ACHN (cell line): ENCODE measurements at regions not wholly inside any gene's neighbourhood (a gene's known extent, or its start where the extent isn't known, plus 50 kb on each side); places are given as distances from the start of the nearest gene placed in this dataset.

Source experiments
- DNase-seq: peaks from one replicate; pipeline ENCODE4 v3.0.0-alpha.2; 2015
- in situ Hi-C: cut with HindIII; loops from 2 replicates; pipeline ENCODE4 v1.10.0; 2017; ENCODE audit warnings: low sequenced_read_pairs, low pct_ligation_motif_present, low pct_unique_long_range_greater_than_20kb

DNA sequence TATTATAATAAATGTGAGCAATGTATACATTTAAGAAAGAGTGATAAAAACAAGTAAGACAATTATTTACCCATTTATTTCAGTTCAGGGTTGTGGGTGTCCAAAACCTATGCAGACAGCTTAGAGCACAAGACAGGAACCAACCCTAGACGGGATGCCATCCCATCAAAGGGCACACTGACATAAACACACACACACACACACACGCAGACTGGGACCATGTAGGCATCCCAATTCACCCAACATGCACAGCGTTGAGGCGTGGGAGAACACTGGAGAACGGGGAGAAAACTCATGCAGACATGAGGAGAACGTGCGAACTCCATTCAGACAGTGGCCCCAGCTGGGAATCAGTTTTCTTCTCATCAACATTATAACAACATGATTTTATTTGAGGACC lies 274.7 kb downstream of the USP25 start:
- no peak for DNase-seq
- in situ Hi-C loops = no loop called here

DNA sequence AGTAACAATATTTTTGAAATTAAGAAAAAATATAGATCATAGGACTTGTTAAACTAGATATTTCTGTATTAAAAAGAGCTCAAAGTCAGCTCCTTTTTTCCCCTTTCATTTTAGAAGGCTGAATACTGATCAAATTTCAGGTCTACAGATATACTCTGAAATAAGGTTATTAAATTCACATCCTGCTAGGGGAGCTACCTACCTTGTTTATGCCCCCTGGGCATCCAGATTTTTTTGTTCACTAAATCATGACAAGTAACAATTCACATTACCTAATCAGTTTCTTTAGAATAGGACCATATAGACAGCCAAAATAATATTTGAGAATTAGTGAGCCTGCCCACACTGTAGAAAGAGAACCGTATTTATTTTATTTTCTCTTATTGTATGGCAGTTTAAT lies 276.2 kb downstream of the USP25 start:
- in situ Hi-C loops = no loop called here
- no peak for DNase-seq

DNA sequence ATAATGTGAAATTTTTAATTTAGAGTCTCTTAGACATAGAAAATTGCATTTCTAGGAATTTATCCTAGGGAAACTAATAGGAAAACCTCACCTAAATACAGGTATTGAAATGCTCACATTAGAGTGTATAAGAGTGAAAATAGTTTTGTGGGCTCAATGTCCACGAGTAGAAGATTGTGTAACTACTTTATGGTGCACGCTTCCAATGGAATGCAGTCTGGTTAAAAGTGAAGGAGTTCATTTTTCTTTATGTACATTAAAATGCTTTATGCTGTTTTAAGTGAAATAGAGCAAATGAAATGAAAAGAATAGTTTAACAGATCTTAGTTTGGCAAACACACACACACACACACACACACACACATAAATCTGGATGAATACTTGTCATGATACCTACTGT lies 278.2 kb downstream of the USP25 start:
- in situ Hi-C loops = no loop called here

DNA sequence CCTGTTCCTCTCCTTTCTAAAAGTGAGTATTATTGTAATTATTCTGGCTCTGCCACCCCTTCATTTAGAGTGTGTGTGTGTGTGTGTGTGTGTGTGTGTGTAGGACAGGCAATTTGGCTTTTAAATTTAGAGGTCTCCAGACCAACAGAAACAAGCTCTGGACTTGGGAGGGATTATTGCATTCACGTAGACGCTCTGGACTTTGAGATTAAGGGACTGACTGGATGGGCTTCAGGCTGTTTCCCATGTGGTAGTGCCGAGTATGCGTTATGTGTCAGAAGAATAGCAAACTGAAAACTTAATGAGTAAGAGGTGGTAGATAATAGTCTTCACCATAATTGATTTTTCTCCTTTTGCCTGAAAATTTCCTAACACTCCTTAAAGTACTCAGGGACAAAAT lies 281.9 kb downstream of the USP25 start:
- in situ Hi-C loops = no loop called here
- no peak for DNase-seq

More for the DNA sequence above, 278.2 kb downstream of the USP25 start:
- DNase-seq = no peak

DNA sequence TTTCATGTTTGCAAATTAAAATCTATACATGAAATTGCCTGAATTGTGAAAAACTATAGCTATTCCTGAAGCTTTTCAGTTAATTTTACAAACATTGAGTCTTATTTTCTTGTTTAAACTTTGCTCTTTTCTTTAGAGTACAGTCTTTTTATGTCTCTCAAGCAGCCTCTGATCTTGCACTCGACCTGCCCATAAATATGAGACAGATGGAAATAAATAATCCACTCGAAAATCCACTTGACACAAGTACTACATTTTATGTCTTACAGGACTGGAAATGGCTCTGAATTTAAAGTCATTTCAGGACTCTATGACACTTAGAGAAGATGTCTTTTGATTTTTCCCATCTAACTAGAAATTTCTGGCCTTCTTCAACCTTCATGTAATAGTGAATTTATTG lies 283.8 kb downstream of the USP25 start:
- DNase-seq = no peak
- in situ Hi-C loops = no loop called here

DNA sequence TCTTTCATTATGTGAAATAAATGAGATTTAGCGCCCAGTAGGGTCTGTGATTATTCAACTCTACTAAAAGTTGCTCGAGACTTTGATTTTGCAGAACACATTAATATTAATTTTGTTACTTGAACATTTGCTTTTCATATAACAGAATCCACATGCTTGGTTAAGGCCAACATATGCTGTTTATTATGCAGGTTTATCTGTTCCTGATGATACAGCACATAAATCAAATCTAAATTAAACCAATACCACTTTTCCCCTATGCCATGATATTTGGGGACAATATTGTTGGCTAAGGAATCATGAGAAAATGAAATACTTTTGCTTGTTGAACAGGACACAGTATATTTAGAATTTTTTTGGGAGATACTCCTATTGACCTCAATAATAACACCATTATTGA lies 291.1 kb downstream of the USP25 start:
- in situ Hi-C loops = no loop called here
- no peak for DNase-seq

DNA sequence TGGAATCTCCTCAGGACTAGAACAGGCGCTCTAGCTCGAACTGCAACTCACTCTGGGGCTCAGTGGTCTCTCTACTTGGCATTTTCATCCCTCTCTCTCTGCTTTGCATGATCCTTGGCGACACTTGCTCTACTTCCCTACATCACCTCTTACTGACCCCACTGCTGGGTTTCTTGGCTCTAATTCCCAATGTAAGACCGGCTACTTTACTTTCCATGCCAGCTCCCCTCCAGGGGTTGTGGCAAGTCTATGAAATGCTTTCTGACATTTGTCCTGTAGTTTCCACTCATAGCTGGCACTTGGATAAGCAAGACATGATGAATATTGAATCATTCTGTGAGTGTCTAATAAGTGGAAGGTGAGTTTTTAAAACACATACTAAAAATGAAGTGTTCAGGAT lies 292.3 kb downstream of the USP25 start:
- no peak for DNase-seq
- in situ Hi-C loops = no loop called here

DNA sequence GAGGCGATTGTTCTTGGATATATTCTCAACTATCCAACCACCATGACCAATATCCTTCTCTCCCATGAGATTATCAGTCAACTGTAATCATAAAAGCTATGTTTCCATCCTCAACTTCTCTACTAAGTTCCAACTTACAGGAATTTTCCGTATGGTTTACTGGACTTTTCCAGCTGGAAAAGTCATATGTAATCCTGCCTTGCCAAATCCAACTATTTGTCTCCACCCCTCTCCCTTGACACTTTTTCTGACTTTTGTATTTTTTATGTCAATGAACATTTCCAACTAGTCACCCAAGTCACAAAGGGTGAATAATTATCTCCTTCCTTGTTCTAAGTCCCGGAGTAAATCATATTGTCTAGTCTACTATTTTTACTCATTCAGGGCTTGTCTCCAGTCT lies 293.1 kb downstream of the USP25 start:
- in situ Hi-C loops = no loop called here
- no peak for DNase-seq

DNA sequence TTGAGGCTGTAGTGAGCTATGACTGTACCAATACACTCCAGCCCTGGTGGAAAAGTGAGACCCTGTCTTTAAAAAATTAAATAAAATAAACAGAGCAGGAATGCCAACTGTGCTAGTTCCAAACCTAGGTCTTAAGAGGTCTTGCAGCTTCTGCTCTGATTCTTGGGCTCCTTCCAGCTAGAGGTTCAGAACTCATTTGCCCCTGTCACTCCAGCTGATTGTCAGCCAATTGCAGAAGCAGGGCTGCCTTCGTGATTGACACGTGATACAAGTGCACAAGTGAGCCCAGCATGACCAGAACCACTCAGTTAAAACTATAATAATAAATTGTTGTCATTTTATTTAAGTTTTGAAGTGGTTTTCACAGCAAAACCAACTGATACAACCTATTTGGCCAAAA lies 298.4 kb downstream of the USP25 start:
- no peak for DNase-seq
- in situ Hi-C loops = no loop called here

DNA sequence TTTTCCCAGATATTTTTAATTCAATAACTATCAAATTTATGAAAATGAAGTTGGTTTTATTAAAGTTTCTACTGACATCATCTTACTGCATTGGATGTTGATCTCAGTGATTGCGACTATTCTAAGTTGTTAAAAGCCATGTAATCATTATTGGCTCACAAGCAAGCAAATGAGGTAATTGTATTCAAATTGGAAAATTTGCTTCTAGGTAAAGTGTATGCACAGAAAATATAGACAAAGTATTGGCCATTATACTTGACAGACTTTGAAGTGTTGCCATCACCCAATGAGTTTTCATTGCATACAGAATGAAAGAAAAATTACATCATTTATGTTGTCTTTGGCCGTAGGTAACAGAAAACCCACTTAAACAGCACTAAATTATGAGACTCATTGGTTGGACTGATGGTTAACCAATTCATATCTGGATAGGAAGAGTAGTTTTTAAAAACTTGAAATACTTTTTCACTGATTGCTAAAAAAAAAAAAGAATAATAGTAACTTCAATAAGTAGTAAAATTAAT lies 299.2 kb downstream of the USP25 start:
- in situ Hi-C loops = no loop called here
- no peak for DNase-seq

DNA sequence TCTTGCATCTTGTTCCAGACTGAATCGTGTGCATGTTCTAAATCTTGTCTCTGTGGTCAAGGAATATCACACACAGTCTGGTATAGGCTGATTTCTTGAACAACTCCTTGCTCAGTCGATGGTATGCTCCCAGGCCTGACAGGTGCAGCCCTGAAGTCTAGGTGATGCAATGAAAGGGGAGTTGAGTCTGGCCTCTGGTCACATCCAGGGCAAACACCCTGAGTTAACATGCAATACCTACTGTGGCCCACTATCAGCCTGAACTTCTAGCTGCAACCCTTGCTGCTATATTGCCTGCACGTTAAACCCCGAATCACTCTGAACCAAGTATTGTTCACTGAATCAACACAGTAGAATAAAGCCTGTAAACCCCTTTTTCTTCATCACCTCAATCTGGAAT lies 303.4 kb downstream of the USP25 start:
- no peak for DNase-seq
- in situ Hi-C loops = no loop called here

DNA sequence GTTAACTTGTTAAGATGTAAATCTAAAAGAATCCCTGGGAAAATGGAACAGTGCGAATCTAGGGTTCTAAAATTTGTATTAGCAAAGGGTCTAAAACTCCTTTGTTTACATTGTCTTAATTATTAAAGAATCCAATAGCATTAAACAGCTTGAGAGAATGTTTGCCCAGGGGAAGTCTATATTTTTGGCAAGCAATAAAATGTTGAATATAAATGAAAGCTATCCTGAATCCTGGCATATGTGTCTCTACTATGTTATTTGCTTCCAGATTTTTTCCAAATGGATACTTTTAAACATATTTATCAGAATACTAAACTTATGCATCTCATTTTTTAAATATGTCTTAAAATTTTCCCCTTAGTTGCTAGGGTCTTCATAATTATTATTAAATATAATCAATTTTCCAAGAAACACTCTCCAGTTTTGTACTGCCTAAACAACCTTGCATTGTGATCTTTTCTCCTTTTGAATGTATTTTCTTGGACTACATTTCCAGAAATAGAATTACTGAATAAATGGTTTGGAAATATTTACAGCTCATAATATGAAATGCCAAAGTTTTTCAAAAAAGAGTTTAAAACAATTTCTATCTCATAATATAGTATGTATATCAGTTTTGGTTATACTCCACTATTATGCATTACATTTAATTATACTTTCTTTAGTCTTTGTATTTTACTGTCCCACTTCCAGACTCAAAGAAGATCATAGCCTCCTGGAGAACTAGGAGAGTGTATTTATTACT lies 304.8 kb downstream of the USP25 start:
- in situ Hi-C loops = no loop called here
- DNase-seq = no peak

DNA sequence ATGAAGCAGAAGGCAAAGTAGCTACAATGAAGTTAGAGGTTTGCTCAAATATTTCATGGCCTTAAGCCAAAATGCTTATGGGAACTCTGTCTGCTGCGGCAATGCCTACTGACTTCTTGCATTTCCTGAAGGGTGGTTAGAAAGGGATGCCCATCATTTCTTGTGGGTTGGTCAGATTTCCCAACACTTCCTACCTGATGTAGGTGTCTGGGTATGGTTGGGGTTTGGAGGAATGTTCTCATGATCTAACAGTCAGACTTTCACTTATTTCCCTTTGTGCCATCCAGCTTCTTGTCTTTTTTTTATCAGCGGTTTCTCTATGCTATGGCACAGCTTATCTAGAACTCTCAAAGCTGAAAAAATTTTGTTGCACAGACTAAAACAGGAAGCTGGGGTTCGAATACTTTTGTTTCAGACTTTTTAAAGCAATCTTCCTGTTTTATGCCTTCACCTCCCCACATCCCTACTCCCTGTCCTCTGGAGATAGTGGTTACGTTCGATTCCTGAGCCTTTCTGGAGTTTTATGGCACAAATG lies 307.7 kb downstream of the USP25 start:
- no peak for DNase-seq
- in situ Hi-C loops = no loop called here

DNA sequence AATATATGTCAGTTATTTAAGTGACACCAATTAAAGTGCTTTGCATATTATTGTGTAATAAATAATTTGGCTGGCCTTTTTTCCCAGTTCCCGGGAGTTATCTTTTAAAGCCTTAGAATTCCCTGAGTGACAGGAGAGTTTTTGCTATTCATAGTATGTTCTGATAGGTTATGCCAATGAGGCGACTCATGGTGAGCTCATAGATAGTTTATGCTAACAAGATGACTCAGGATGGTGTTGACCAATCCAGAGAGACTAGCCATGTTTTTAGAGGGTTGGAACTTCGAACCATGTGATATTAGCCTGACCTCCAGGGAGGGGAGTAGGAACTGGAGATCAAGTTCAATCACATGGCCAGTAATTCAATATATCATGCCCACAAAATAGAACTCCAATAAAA lies 310.8 kb downstream of the USP25 start:
- in situ Hi-C loops = no loop called here
- no peak for DNase-seq

DNA sequence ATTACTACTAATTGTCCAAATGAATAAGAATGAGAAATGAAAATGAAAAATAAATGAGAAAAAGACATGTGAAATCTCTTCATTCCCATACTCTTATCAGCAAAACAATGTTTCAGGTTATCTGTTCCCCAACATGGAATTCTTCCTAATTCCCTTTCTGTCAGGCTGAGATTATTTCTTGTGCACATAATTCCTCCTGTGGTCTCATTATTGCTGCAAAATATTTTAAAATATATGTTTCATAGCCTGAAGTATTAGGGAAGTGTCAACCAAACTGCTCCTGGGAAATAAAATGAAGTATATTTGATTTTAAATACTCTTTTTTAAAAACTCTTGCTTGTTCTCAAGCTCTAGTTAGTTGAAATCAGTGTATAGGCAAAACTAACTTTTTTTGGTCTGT lies 314.9 kb downstream of the USP25 start:
- in situ Hi-C loops = no loop called here
- no peak for DNase-seq

DNA sequence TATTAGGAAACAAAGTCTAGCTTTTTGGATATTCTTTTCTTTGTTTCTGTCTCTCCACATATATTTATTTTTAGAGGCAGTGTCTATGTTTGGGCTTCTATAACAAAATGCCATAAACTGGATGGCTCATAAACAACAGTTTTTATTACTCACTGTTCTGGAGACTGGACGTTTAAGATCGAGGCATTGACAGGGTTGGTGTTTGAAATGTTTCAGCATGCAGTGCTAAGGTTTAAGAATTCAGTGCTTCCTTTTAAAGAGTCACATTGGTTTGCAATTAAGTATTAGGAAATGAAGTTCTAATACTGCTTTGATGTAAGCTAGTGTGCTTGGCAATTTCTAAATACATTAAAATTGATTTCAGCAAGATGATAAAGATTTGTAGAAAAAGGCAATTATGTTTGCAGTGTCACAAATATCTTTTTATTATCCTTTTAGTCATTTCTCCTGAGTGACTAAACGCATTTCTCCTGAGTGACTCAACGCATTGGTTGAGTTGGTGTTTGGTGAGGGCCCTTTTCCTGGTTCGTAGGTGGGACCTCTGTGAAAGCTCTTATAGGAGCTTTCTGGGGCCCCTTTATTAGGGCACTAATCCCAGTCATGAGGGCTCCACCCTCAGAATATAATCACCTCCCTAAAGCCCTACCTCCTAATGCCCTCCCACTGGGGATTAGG lies 317.0 kb downstream of the USP25 start:
- in situ Hi-C loops = no loop called here
- DNase-seq = no peak

DNA sequence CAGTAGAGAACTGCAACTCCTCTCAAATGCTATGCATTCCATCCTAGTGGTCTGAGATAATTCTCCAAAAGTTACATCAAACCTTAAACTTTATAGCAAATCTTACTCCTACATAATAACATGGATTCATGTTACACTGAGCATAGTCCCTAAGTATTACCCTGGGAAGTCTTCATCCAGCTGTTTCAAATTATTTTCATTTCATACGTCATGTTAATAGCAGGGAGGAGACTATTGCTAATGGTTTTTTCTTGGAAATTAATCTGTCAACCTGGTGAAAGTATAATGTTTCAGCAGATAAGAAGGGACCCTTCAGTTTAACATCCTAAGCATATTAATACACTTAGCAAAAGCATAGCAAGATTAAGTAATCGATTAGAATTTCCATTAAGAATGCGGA lies 318.1 kb downstream of the USP25 start:
- DNase-seq = no peak
- in situ Hi-C loops = no loop called here

DNA sequence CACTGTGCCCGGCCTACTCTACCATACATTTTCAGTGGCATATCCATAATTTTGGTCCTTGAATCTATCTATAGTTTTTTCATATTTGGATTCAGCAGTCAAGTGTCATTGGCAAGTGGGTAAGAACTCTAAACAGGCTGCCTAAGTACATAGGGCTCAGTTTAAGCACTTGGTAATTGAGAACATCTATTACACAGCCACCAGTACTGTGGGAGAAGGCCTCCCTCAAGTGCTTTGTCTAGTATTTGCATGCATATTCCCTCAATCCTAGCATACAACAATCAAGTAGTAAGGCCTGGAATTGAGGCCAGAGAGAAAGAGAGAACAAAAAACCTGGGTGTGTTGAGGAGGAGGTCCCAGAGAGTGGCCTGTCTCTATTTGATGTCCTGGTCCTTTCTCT lies 325.2 kb downstream of the USP25 start:
- in situ Hi-C loops = no loop called here
- DNase-seq = no peak

DNA sequence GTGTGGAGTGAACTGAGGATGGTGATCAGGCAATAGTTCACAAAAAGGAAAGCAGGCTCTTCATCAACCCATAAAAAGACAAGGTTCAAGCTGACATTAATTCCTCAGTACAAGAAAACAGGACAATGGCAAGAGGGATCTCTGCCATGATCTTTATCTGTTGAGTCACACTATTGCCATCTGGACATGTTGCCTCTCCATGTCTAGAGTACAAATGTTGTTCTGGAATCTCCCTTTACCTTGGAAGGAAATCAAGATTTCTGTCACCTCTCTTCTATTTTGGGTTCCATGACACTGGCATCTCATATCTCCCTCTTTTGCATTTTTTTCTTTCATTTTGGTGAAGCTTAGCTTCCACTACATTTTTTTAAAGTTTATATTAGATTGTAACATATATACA lies 329.1 kb downstream of the USP25 start:
- in situ Hi-C loops = no loop called here

DNA sequence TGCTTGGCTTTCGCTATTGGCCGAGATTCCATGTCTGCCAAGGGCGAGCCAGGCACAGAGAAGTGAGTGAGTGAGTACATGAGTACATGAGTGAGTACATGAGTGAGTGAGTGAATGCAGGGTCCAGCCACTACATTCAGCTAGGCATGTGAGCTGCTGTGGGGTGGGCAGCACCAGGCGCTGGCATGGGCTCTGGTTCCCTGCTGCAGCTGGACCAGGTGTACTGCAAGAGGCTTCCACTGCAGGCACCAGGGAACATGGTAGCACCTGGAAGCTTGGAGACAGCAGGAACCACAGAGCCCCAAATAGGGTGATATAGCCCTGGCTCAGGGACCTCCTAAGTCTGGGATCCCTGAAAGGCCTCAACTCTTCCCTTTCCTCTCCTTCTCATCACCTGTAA lies 330.2 kb downstream of the USP25 start:
- in situ Hi-C loops = no loop called here
- DNase-seq = no peak

More for the DNA sequence above, 329.1 kb downstream of the USP25 start:
- no peak for DNase-seq
